HCT116 (cell line): ENCODE measurements at regions not wholly inside any gene's neighbourhood (a gene's known extent, or its start where the extent isn't known, plus 50 kb on each side); places are given as distances from the start of the nearest gene placed in this dataset.

Source experiments
- ATAC-seq: fragments of 200-7000 bp; cut with Tn5 transposase; 2 replicates; pipeline ENCODE4 v1.9.1; 2020; ENCODE audit warnings: mild to moderate bottlenecking, moderate library complexity
- BruUV-seq: library from RNA; stranded (reverse); fragments of 400-500 nt; replicated peaks from 2 replicates; lab custom pipeline; 2021; lab: Mats Ljungman, UMichigan
- CTCF ChIA-PET: fragments of 300-600 bp; sonication (Branson Sonifier 250); formaldehyde crosslinking; loops from one replicate; lab custom pipeline; 2021; ENCODE audit warnings: antibody characterized with exemption; lab: Charles Lee
- POLR2A ChIA-PET: fragments of 300-600, 350-600 bp; sonication (Branson Sonifier 250); formaldehyde crosslinking; loops from one replicate; lab custom pipeline; 2021; ENCODE audit warnings: antibody characterized with exemption; lab: Charles Lee
- RAD21 ChIA-PET, 2 experiments: fragments of 300-600 bp; sonication (Branson Sonifier 250); formaldehyde crosslinking; loops; one replicate each; lab custom pipeline; 2023; ENCODE audit warnings: low total read pairs in 2 of 2; ENCODE audit not compliant: uncharacterized antibody in 2 of 2, unreplicated experiment in 2 of 2, low non-redundant PET in 1 of 2; lab: Charles Lee
- DNase-seq: peaks from one replicate; pipeline ENCODE4 v3.0.0-alpha.2; 2010; ENCODE audit warnings: low read depth, low spot score
- H2AFZ ChIP-seq: fragments of 200-600 bp; shearing (Covaris generic), sonication (generic); 2 replicates; pipeline ENCODE4 v1.6.1; 2017; ENCODE audit warnings: low read depth, mixed run types, mixed read lengths, antibody characterized with exemption, low read length; ENCODE audit not compliant: poor library complexity, severe bottlenecking
- H3K27ac ChIP-seq: 2 replicates; pipeline ENCODE4 v1.5.1; 2012; ENCODE audit warnings: low read depth, low read length
- H3K27me3 ChIP-seq: fragments of 200-600 bp; sonication (generic); 2 replicates; pipeline ENCODE4 v1.6.1; 2016; ENCODE audit warnings: mixed run types, low read length, mixed read lengths; ENCODE audit not compliant: insufficient read depth
- H3K36me3 ChIP-seq, 2 experiments: fragments of 200-500 bp in 1 of 2; fragments of 200-600 bp in 1 of 2; sonication (Bioruptor generic) in 1 of 2; sonication (generic) in 1 of 2; 2 replicates each; pipeline versions ENCODE4 v1.5.1 to v1.6.1; 2014 to 2016; ENCODE audit warnings: low read length in 2 of 2, inconsistent platforms in 1 of 2, mixed read lengths in 1 of 2, mixed run types in 1 of 2; ENCODE audit not compliant: insufficient read depth in 2 of 2, control insufficient read depth in 1 of 2
- H3K4me1 ChIP-seq, 2 experiments: fragments of 200-600 bp in 1 of 2; sonication (generic) in 1 of 2; 2 replicates each; pipeline versions ENCODE4 v1.5.1 to v1.6.1; 2012 to 2017; ENCODE audit warnings: low read length in 2 of 2, inconsistent platforms in 1 of 2, mild to moderate bottlenecking in 1 of 2, mixed read lengths in 1 of 2, mixed run types in 1 of 2, moderate library complexity in 1 of 2; ENCODE audit not compliant: insufficient read depth in 2 of 2, control insufficient read depth in 1 of 2
- H3K4me2 ChIP-seq: fragments of 200-600 bp; sonication (generic); 2 replicates; pipeline ENCODE4 v1.6.1; 2017; ENCODE audit warnings: mixed run types, low read length, mixed read lengths
- H3K4me3 ChIP-seq, 2 experiments: fragments of 200-600 bp in 1 of 2; sonication (generic) in 1 of 2; replicated peaks in 1 of 2; 2 replicates each; pipeline ENCODE4 v1.5.1; 2011 to 2016; ENCODE audit warnings: low read length in 2 of 2, control low read depth in 1 of 2, low read depth in 1 of 2, mild to moderate bottlenecking in 1 of 2, mixed read lengths in 1 of 2, mixed run types in 1 of 2
- H3K79me2 ChIP-seq: fragments of 200-600 bp; sonication (generic); 2 replicates; pipeline ENCODE4 v1.6.1; 2017; ENCODE audit warnings: mild to moderate bottlenecking, mixed run types, low read length, moderate library complexity, mixed read lengths; ENCODE audit not compliant: insufficient read depth
- H3K9ac ChIP-seq: fragments of 200-600 bp; sonication (generic); 2 replicates; pipeline ENCODE4 v1.6.1; 2016; ENCODE audit warnings: low read length, mixed read lengths
- H3K9me2 ChIP-seq: fragments of 200-600 bp; sonication (generic), shearing (Covaris generic); 2 replicates; pipeline ENCODE4 v1.6.1; 2017; ENCODE audit warnings: mixed run types, mild to moderate bottlenecking, moderate library complexity; ENCODE audit not compliant: insufficient read depth
- H3K9me3 ChIP-seq, 2 experiments: fragments of 200-500 bp in 1 of 2; fragments of 200-600 bp in 1 of 2; sonication (Bioruptor generic) in 1 of 2; sonication (generic) in 1 of 2; 2 replicates each; pipeline ENCODE4 v1.6.1; 2014 to 2017; ENCODE audit warnings: low read length in 2 of 2, mixed read lengths in 2 of 2, inconsistent platforms in 1 of 2, low read depth in 1 of 2, mild to moderate bottlenecking in 1 of 2, mixed run types in 1 of 2, moderate library complexity in 1 of 2; ENCODE audit not compliant: control insufficient read depth in 1 of 2, insufficient read depth in 1 of 2
- H4K20me1 ChIP-seq: fragments of 200-600 bp; sonication (generic), shearing (Covaris generic); 2 replicates; pipeline ENCODE4 v1.6.1; 2017; ENCODE audit warnings: mixed run types, mild to moderate bottlenecking, moderate library complexity; ENCODE audit not compliant: insufficient read depth
- CEBPB ChIP-seq: IDR thresholded peaks from 2 replicates; pipeline ENCODE4 v1.6.1; 2012; ENCODE audit warnings: low read depth
- EGR1 ChIP-seq: IDR thresholded peaks from 2 replicates; pipeline ENCODE4 v1.6.1; 2012; ENCODE audit warnings: low read depth
- EZH2 ChIP-seq: fragments of 200-600 bp; sonication (generic); IDR thresholded peaks from 2 replicates; pipeline ENCODE4 v1.6.1; 2017; ENCODE audit warnings: antibody characterized with exemption, mixed run types
- FOSL1 ChIP-seq: IDR thresholded peaks from 2 replicates; pipeline ENCODE4 v1.6.1; 2012; ENCODE audit warnings: low read depth
- JUND ChIP-seq: IDR thresholded peaks from 2 replicates; pipeline ENCODE4 v1.6.1; 2012
- POLR2A ChIP-seq: IDR thresholded peaks from 2 replicates; pipeline ENCODE4 v1.7.0; 2011; ENCODE audit warnings: borderline replicate concordance; ENCODE audit not compliant: insufficient read depth, insufficient read length; ENCODE audit errors: extremely low read depth
- SIN3A ChIP-seq: IDR thresholded peaks from 2 replicates; pipeline ENCODE4 v1.6.1; 2012; ENCODE audit warnings: low read depth
- SP1 ChIP-seq: IDR thresholded peaks from 2 replicates; pipeline ENCODE4 v1.6.1; 2012; ENCODE audit warnings: low read depth
- TCF7L2 ChIP-seq: IDR thresholded peaks from 2 replicates; pipeline ENCODE4 v1.7.0; 2011; ENCODE audit warnings: borderline replicate concordance, inconsistent platforms; ENCODE audit not compliant: insufficient read depth, insufficient read length; ENCODE audit errors: extremely low read depth
- YY1 ChIP-seq: IDR thresholded peaks from 2 replicates; pipeline ENCODE4 v1.6.1; 2011; ENCODE audit warnings: low read length, low read depth, moderate library complexity, mild to moderate bottlenecking; ENCODE audit not compliant: insufficient replicate concordance; ENCODE audit errors: extremely low read depth
- ZFX ChIP-seq: fragments of 450-650 bp; IDR thresholded peaks from 2 replicates; pipeline ENCODE4 v1.6.1; 2017
- ZNF274 ChIP-seq: fragments of 200-500 bp; sonication (Bioruptor generic); IDR thresholded peaks from 2 replicates; pipeline ENCODE4 v1.6.1; 2014; ENCODE audit warnings: mild to moderate bottlenecking, low read depth, low read length, inconsistent platforms
- intact Hi-C: fragments of 100-400 bp; cut with micrococcal nuclease; formaldehyde crosslinking; loops from 2 replicates; pipeline ENCODE4 v1.10.0; 2022
- TF ChIP-seq, protein P1 (sequence below): IDR thresholded peaks from 2 replicates; pipeline ENCODE4 v1.6.1; 2012
- TF ChIP-seq, protein P2 (sequence below): IDR thresholded peaks from 2 replicates; pipeline ENCODE4 v1.6.1; 2012; ENCODE audit warnings: low read depth
- TF ChIP-seq, protein P3 (sequence below): IDR thresholded peaks from 2 replicates; pipeline ENCODE4 v1.6.1; 2012

DNA sequence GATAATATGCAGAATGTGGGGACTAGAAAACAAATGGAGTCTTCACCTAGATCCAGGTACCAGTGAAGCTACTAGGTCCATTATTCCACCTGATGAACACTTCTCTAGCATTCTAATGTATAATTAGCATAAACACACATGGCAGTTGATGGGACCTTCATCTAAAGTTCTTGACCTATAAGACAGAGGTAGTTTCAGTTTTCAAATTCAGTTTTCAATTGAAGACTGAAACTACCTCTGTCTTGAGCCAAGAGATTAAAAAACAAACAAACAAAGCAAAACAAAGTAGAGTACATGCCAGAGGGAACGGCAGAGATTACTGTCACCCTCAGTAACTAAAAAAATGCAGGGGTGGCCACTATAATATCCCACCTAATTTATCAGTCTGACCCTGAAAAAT lies 199.9 kb upstream of the NEIL3 start:
- Histone ChIP-seq H3K4me2 (no peak overlapping the region), H3K27me3 (no peaks in the 10 kb centered on the region), H3K79me2 (no peaks in the 10 kb centered on the region)
- RAD21 ChIA-PET = no interaction called here
- POLR2A ChIA-PET = no interaction called here
- TF ChIP-seq, protein P1, sequence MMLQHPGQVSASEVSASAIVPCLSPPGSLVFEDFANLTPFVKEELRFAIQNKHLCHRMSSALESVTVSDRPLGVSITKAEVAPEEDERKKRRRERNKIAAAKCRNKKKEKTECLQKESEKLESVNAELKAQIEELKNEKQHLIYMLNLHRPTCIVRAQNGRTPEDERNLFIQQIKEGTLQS = no peak
- TF ChIP-seq TCF7L2 (no peak), ZFX (no peak), SIN3A (no peak), JUND (no peak), POLR2A (no peak), EZH2 (no peak), CEBPB (no peak), EGR1 (no peak), FOSL1 (no peak), ZNF274 (no peak), YY1 (no peak), SP1 (no peak)
- TF ChIP-seq, protein P2, sequence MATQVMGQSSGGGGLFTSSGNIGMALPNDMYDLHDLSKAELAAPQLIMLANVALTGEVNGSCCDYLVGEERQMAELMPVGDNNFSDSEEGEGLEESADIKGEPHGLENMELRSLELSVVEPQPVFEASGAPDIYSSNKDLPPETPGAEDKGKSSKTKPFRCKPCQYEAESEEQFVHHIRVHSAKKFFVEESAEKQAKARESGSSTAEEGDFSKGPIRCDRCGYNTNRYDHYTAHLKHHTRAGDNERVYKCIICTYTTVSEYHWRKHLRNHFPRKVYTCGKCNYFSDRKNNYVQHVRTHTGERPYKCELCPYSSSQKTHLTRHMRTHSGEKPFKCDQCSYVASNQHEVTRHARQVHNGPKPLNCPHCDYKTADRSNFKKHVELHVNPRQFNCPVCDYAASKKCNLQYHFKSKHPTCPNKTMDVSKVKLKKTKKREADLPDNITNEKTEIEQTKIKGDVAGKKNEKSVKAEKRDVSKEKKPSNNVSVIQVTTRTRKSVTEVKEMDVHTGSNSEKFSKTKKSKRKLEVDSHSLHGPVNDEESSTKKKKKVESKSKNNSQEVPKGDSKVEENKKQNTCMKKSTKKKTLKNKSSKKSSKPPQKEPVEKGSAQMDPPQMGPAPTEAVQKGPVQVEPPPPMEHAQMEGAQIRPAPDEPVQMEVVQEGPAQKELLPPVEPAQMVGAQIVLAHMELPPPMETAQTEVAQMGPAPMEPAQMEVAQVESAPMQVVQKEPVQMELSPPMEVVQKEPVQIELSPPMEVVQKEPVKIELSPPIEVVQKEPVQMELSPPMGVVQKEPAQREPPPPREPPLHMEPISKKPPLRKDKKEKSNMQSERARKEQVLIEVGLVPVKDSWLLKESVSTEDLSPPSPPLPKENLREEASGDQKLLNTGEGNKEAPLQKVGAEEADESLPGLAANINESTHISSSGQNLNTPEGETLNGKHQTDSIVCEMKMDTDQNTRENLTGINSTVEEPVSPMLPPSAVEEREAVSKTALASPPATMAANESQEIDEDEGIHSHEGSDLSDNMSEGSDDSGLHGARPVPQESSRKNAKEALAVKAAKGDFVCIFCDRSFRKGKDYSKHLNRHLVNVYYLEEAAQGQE = no peak
- TF ChIP-seq, protein P3, sequence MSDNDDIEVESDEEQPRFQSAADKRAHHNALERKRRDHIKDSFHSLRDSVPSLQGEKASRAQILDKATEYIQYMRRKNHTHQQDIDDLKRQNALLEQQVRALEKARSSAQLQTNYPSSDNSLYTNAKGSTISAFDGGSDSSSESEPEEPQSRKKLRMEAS = no peak
- TF ChIP-seq, all 23 proteins: peak for 0
- ATAC-seq = no peak
- H3K4me3 ChIP-seq = no peak overlapping the region
- H3K36me3 ChIP-seq = no peaks in the 10 kb centered on the region
- no peaks in the 10 kb centered on the region for H3K4me1 ChIP-seq
- DNase-seq = no peak
- no peaks in the 10 kb centered on the region for H4K20me1 ChIP-seq
- CTCF ChIA-PET = no interaction called here
- no peak overlapping the region for H3K27ac ChIP-seq
- H3K9me3 ChIP-seq = no peaks in the 10 kb centered on the region
- intact Hi-C loops = no loop called here
- BruUV-seq = no TSS peak
- H2AFZ ChIP-seq = no peak overlapping the region
- H3K9me2 ChIP-seq = no peaks in the 10 kb centered on the region
- no peak overlapping the region for H3K9ac ChIP-seq
